CD4-positive, CD25-positive, alpha-beta regulatory T cell (primary cell): ENCODE measurements at regions not wholly inside any gene's neighbourhood (a gene's known extent, or its start where the extent isn't known, plus 50 kb on each side); places are given as distances from the start of the nearest gene placed in this dataset.

Experiments used
- ATAC-seq, 2 donors: fragments of 150-1000 bp; cut with Tn5 transposase; one replicate each; pipeline ENCODE4 v1.10.0; 2021; ENCODE audit warnings: low read depth in 2 of 2, moderate number of reproducible peaks in 2 of 2, moderate library complexity in 1 of 2
- DNase-seq, 3 donors: peaks; one replicate each; pipeline versions ENCODE4 v3.0.0 to v3.0.0-alpha.2; 2012 to 2022; ENCODE audit warnings: mixed read lengths in 1 of 3
- H3K27ac ChIP-seq: one replicate; pipeline ENCODE4 v1.7.0; 2013; ENCODE audit warnings: mild to moderate bottlenecking, low read length; ENCODE audit not compliant: insufficient read depth, poor library complexity, severe bottlenecking
- H3K27me3 ChIP-seq: one replicate; pipeline ENCODE4 v1.7.0; 2013; ENCODE audit warnings: low read length; ENCODE audit not compliant: control insufficient read depth, insufficient read depth
- H3K36me3 ChIP-seq: one replicate; pipeline ENCODE4 v1.7.0; 2013; ENCODE audit warnings: mild to moderate bottlenecking, low read length, moderate library complexity; ENCODE audit not compliant: control insufficient read depth, insufficient read depth
- H3K4me1 ChIP-seq: 2 replicates; pipeline ENCODE4 v1.7.0; 2013; ENCODE audit warnings: mild to moderate bottlenecking, low read length; ENCODE audit not compliant: insufficient read depth, control insufficient read depth, poor library complexity, severe bottlenecking
- H3K4me3 ChIP-seq: one replicate; pipeline ENCODE4 v1.7.0; 2013; ENCODE audit warnings: low read depth, mild to moderate bottlenecking, low read length, moderate library complexity
- H3K9me3 ChIP-seq, 2 experiments: 1 replicate in 1 of 2; 2 replicates in 1 of 2; pipeline ENCODE4 v1.7.0; 2013; ENCODE audit warnings: low read length in 2 of 2, mild to moderate bottlenecking in 1 of 2, moderate library complexity in 1 of 2; ENCODE audit not compliant: control insufficient read depth in 2 of 2
- H3K27ac Mint-ChIP-seq, 3 donors: one replicate each; pipeline ENCODE4 v1.8.0; 2020 to 2022; ENCODE audit warnings: mild to moderate bottlenecking in 3 of 3, mixed read lengths in 3 of 3, moderate library complexity in 2 of 3
- H3K27me3 Mint-ChIP-seq: one replicate; pipeline ENCODE4 v1.8.0; 2022; ENCODE audit warnings: mild to moderate bottlenecking, mixed read lengths
- H3K36me3 Mint-ChIP-seq: one replicate; pipeline ENCODE4 v1.8.0; 2020; ENCODE audit warnings: mixed read lengths
- H3K4me1 Mint-ChIP-seq, 4 donors: one replicate each; pipeline ENCODE4 v1.8.0; 2020 to 2022; ENCODE audit warnings: mixed read lengths in 4 of 4, mild to moderate bottlenecking in 1 of 4
- H3K4me3 Mint-ChIP-seq, 4 donors: one replicate each; pipeline ENCODE4 v1.8.0; 2020 to 2022; ENCODE audit warnings: mild to moderate bottlenecking in 4 of 4, mixed read lengths in 4 of 4, moderate library complexity in 3 of 4
- H3K9me3 Mint-ChIP-seq, 7 donors: one replicate each; pipeline ENCODE4 v1.8.0; 2020 to 2022; ENCODE audit warnings: mixed read lengths in 7 of 7, mild to moderate bottlenecking in 3 of 7, moderate library complexity in 2 of 7

DNA sequence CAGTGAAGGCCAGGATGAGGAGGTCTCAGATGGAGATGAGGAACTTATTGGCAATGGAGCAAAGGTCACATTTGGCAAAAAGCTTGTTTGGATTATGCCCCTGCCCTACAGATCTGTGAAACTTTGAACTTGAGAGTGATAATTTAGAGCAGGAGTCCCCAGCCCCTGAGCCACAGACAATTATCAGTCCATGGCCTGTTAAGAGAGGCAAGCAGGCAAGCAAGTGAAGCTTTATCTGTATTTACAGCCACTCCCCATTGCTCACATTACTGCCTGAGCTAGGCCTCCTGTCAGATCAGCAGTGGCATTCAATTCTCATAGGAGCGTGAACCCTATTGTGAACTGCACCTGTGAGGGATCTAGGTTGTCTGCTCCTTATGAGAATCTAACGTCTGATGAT, 1076.9 kb upstream of the TENM4 start:
- Histone ChIP-seq H3K27ac (no peak overlapping the region), H3K4me3 (no peak overlapping the region), H3K4me1 (no peaks in the 10 kb centered on the region), H3K36me3 (no peaks in the 10 kb centered on the region), H3K9me3 (peaks cover 0 to 3% of the 10 kb centered on the region in 2 experiments), H3K27me3 (no peaks in the 10 kb centered on the region)
- Mint-ChIP-seq H3K4me1 (no peaks in the 10 kb centered on the region), H3K4me3 (no peak overlapping the region), H3K36me3 (no peaks in the 10 kb centered on the region), H3K27me3 (no peaks in the 10 kb centered on the region), H3K27ac (no peak overlapping the region), H3K9me3 (peaks cover 0 to 31% (median 8%) of the 10 kb centered on the region in 7 donors)
- DNase-seq (no peak), ATAC-seq (no peak)

DNA sequence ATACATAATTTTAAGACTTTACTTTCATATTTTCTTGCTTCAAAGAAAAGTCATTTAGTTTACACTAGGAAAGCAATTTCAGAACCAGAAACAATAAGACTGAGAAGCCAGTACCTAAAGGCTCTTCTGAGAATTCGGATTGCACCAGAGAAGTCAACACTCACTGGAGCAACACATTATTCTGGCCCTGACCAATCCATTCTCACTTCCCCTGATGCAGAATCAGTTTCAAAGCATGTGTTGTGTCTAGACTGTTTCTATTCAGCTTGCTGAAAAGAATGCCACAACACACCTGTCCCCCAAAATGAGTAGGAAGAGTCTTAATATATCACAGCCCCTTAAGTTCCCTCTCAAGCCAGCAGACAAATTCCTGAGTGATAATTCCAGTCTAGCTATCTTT, 1074.3 kb upstream of the TENM4 start:
- H3K27me3 Mint-ChIP-seq, result no peaks in the 10 kb centered on the region
- no peaks in the 10 kb centered on the region for H3K4me1 Mint-ChIP-seq
- Histone ChIP-seq H3K27ac (no peak overlapping the region), H3K36me3 (no peaks in the 10 kb centered on the region), H3K27me3 (no peaks in the 10 kb centered on the region), H3K4me1 (no peaks in the 10 kb centered on the region), H3K9me3 (peaks cover 0 to 3% of the 10 kb centered on the region in 2 experiments), H3K4me3 (no peak overlapping the region)
- H3K36me3 Mint-ChIP-seq, result no peaks in the 10 kb centered on the region
- ATAC-seq, result no peak
- DNase-seq, result no peak
- H3K27ac Mint-ChIP-seq, result no peak overlapping the region
- peaks cover 0 to 34% (median 8%) of the 10 kb centered on the region in 7 donors for H3K9me3 Mint-ChIP-seq
- H3K4me3 Mint-ChIP-seq, result no peak overlapping the region

- DNase-seq, result no peak
- Histone ChIP-seq H3K4me1 (no peaks in the 10 kb centered on the region), H3K27me3 (no peaks in the 10 kb centered on the region), H3K9me3 (no peaks in the 10 kb centered on the region), H3K36me3 (no peaks in the 10 kb centered on the region), H3K4me3 (no peak overlapping the region), H3K27ac (no peak overlapping the region)
- ATAC-seq, result no peak
- Mint-ChIP-seq H3K4me1 (no peaks in the 10 kb centered on the region), H3K9me3 (peaks cover 0 to 43% (median 11%) of the 10 kb centered on the region in 7 donors), H3K27me3 (no peaks in the 10 kb centered on the region), H3K36me3 (no peaks in the 10 kb centered on the region), H3K27ac (no peak overlapping the region), H3K4me3 (no peak overlapping the region)
These were observed 1071.7 kb upstream of the TENM4 start for GRCh38 chr11:80512491-80512890.

GRCh38 chr11:80505771-80506170, 1064.9 kb upstream of the TENM4 start:
- no peaks in the 10 kb centered on the region for H3K36me3 ChIP-seq
- Mint-ChIP-seq H3K27me3 (no peaks in the 10 kb centered on the region), H3K27ac (no peak overlapping the region), H3K36me3 (no peaks in the 10 kb centered on the region), H3K9me3 (peaks cover 0 to 25% (median 12%) of the 10 kb centered on the region in 7 donors), H3K4me1 (no peaks in the 10 kb centered on the region), H3K4me3 (no peak overlapping the region)
- no peak overlapping the region for H3K4me3 ChIP-seq
- H3K9me3 ChIP-seq, result peaks cover 0 to 9% of the 10 kb centered on the region in 2 experiments
- DNase-seq (no peak), ATAC-seq (no peak)
- no peak overlapping the region for H3K27ac ChIP-seq
- no peaks in the 10 kb centered on the region for H3K4me1 ChIP-seq
- H3K27me3 ChIP-seq, result no peaks in the 10 kb centered on the region

DNA sequence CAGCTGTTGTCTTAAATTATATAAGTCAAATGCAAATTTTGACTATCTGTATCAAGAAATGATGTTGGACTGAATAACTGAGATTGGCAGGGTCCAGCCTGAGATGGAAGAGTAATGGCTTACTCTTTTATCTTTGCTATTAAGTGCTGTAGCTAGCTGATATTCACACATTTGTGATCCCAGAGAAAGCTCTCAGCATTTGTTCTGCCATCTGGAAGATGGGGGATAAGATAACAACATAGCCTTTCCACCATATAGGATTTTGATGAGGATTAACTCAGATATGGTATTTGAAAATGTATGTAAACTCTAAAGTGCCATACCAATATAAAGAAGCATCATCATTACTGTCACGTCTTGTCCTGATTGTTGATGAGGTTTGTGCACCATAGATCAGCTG, 1063.2 kb upstream of the TENM4 start:
- H3K4me1 Mint-ChIP-seq, result no peaks in the 10 kb centered on the region
- DNase-seq (no peak), ATAC-seq (no peak)
- H3K9me3 Mint-ChIP-seq, result peaks cover 0 to 19% (median 12%) of the 10 kb centered on the region in 7 donors
- H3K36me3 ChIP-seq, result no peaks in the 10 kb centered on the region
- no peak overlapping the region for H3K27ac Mint-ChIP-seq
- H3K9me3 ChIP-seq, result peaks cover 0 to 12% of the 10 kb centered on the region in 2 experiments
- no peaks in the 10 kb centered on the region for H3K27me3 Mint-ChIP-seq
- no peaks in the 10 kb centered on the region for H3K36me3 Mint-ChIP-seq
- H3K4me3 Mint-ChIP-seq, result no peak overlapping the region
- no peaks in the 10 kb centered on the region for H3K4me1 ChIP-seq
- H3K27me3 ChIP-seq, result no peaks in the 10 kb centered on the region
- H3K4me3 ChIP-seq, result no peak overlapping the region
- H3K27ac ChIP-seq, result no peak overlapping the region

- Mint-ChIP-seq H3K9me3 (peaks cover 0 to 15% (median 8%) of the 10 kb centered on the region in 7 donors), H3K27ac (no peak overlapping the region), H3K4me3 (no peak overlapping the region), H3K36me3 (no peaks in the 10 kb centered on the region), H3K27me3 (no peaks in the 10 kb centered on the region), H3K4me1 (no peaks in the 10 kb centered on the region)
- ATAC-seq (no peak), DNase-seq (no peak)
- Histone ChIP-seq H3K9me3 (peaks cover 0 to 12% of the 10 kb centered on the region in 2 experiments), H3K36me3 (no peaks in the 10 kb centered on the region), H3K27ac (no peak overlapping the region), H3K4me3 (no peak overlapping the region), H3K27me3 (no peaks in the 10 kb centered on the region), H3K4me1 (no peaks in the 10 kb centered on the region)
These were observed 1061.7 kb upstream of the TENM4 start for GRCh38 chr11:80502511-80502910.

GRCh38 chr11:80495116-80495515, 1054.3 kb upstream of the TENM4 start:
- H3K4me3 ChIP-seq, result no peak overlapping the region
- no peak for ATAC-seq
- H3K4me1 ChIP-seq, result no peaks in the 10 kb centered on the region
- H3K36me3 ChIP-seq, result no peaks in the 10 kb centered on the region
- peaks cover 0 to 27% (median 6%) of the 10 kb centered on the region in 7 donors for H3K9me3 Mint-ChIP-seq
- no peaks in the 10 kb centered on the region for H3K27me3 Mint-ChIP-seq
- H3K9me3 ChIP-seq, result peaks cover 4 to 8% of the 10 kb centered on the region in 2 experiments
- H3K27ac Mint-ChIP-seq, result no peak overlapping the region
- H3K4me3 Mint-ChIP-seq, result no peak overlapping the region
- no peaks in the 10 kb centered on the region for H3K4me1 Mint-ChIP-seq
- no peak overlapping the region for H3K27ac ChIP-seq
- DNase-seq, result no peak
- H3K36me3 Mint-ChIP-seq, result no peaks in the 10 kb centered on the region
- H3K27me3 ChIP-seq, result no peaks in the 10 kb centered on the region

DNA sequence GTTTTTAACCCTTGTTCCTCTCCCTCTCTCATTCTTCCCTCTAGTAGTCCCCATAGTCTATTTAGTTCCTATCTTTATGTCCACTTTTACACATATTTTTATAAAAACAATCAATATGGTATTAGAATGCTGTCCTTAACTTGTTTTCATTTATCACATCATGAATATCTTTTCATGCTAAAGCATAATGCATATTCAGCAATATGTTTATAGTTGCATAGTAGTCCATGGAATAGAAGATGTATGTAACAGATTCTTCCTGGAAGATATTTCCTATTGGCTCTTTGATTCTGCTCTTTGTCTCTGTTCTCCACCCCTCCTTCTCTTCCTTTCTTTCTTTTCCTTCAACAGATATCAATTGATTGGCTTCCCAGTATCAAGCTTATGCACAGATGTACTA, 1047.1 kb upstream of the TENM4 start:
- Histone ChIP-seq H3K4me1 (no peaks in the 10 kb centered on the region), H3K36me3 (no peaks in the 10 kb centered on the region), H3K27ac (no peak overlapping the region), H3K27me3 (no peaks in the 10 kb centered on the region), H3K4me3 (no peak overlapping the region), H3K9me3 (no peaks in the 10 kb centered on the region)
- H3K36me3 Mint-ChIP-seq, result no peaks in the 10 kb centered on the region
- no peaks in the 10 kb centered on the region for H3K4me1 Mint-ChIP-seq
- DNase-seq (no peak), ATAC-seq (no peak)
- no peaks in the 10 kb centered on the region for H3K27me3 Mint-ChIP-seq
- no peak overlapping the region for H3K4me3 Mint-ChIP-seq
- H3K27ac Mint-ChIP-seq, result no peak overlapping the region
- peaks cover 6 to 21% (median 9%) of the 10 kb centered on the region in 7 donors for H3K9me3 Mint-ChIP-seq
